ENCODE measurements at regions not wholly inside any gene's neighbourhood (a gene's known extent, or its start where the extent isn't known, plus 50 kb on each side); places are given as distances from the start of the nearest gene placed in this dataset.

DNA sequence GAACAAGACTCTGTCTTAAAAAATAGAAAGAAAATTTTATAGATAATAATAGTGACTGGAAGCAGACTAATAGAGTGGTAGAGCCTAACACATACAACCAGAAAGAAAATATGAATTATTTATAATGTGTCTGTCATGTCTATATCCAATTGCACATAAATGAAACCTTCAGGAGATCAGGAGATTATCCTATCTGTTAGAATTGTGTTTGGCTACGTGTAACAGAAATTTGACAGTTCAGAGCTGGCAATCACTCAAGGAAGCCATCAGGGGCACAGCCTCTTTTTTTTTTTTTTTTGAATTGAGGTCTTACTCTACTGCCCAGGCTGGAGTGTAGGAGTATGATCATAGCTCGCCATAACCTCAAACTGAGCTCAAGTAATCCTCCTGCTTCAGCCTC lies 157.2 kb downstream of the TGFB2 start:
- TF ChIP-seq CTCF (IDR thresholded peaks at IDR 0.05; ENCODE audit: extremely low read depth, missing control alignments) = no peak
- no peak for DNase-seq (ENCODE audit: low spot score)

DNA sequence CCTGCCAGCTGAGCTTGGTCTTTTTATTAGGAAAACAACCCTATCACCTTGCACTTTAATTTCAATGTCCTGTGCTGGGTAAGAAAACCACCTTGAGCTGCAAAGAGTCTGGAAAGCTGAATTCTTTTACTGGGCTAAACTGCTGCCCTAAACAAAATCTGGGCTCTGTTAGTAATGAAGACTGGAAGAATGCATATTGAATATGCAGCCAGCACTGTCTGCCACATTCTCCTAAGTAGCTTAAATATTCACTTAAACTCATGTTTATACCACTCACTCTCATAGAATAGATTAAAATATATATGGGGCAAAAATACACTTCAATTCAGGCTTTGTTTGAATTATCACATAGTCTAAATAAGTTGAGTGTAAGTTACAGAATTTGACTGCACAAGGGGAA lies 158.0 kb downstream of the TGFB2 start:
- DNase-seq (ENCODE audit: low spot score) = no peak
- no peak for TF ChIP-seq CTCF (IDR thresholded peaks at IDR 0.05; ENCODE audit: extremely low read depth, missing control alignments)

GRCh38 chr1:218507355-218508002 lies 162.3 kb downstream of the TGFB2 start:
- TF ChIP-seq CTCF (IDR thresholded peaks at IDR 0.05; ENCODE audit: extremely low read depth, missing control alignments) = no peak
- no peak for DNase-seq (ENCODE audit: low spot score)

DNA sequence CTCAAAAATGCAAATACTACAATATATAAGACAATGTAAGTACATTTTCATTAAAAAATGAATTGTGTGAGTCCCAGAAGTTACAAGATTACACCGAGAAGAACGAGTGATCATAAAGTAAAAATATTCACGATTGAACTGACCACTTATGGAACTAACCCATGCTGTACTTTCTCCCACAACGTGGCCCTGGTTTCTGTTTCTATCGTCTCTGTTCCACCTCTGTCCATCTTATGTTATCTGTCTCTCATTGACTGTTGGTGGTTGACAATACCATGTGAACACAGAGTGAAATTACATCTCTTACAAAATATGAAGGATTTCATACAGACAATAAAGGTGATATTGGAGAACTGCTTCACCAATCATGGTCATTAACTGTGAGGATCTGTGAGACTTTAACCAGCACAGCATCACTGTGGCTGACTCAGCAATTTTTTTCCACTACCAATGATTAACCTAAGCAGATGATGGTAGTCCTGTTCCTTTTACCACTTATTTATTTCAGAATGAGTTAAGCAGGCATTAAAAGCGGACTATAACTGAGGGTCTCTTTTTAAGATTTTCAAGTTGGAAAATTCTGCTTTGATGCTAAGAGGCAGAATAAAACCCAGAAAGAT lies 165.1 kb downstream of the TGFB2 start:
- no peak for TF ChIP-seq CTCF (IDR thresholded peaks at IDR 0.05; ENCODE audit: extremely low read depth, missing control alignments)
- no peak for DNase-seq (ENCODE audit: low spot score)

- no peak for TF ChIP-seq CTCF (IDR thresholded peaks at IDR 0.05; ENCODE audit: extremely low read depth, missing control alignments)
- no peak for DNase-seq (ENCODE audit: low spot score)
Observed at GRCh38 chr1:218513328-218513727, 168.2 kb downstream of the TGFB2 start.

DNA sequence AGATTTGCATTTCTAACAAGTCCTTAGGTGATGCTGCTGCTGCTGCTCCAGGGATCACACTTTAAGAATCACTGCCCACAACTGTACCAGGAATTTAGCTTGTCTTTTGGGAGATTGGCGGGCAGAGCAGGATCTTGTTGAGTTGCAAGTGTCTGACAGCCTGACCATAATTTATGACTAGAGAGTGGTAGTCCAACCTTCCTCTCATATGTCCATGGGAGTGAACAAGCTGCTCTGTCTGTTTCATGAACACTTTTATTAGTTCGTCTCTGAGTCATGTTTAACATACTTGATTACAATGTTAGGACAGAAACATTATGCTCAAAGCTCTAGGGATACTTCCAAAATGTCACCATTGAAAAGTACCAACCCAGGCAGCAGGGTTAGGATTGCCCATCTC lies 169.6 kb downstream of the TGFB2 start:
- TF ChIP-seq CTCF (IDR thresholded peaks at IDR 0.05; ENCODE audit: extremely low read depth, missing control alignments) = no peak
- no peak for DNase-seq (ENCODE audit: low spot score)

- no peak for DNase-seq (ENCODE audit: low spot score)
- TF ChIP-seq CTCF (IDR thresholded peaks at IDR 0.05; ENCODE audit: extremely low read depth, missing control alignments) = no peak
Observed at GRCh38 chr1:218516526-218516925, 171.4 kb downstream of the TGFB2 start.

Data from GM20000 (cell line).